ENCODE measurements at regions not wholly inside any gene's neighbourhood (a gene's known extent, or its start where the extent isn't known, plus 50 kb on each side); places are given as distances from the start of the nearest gene placed in this dataset.
"Not testable (repeated sequence)": the region's sequence is repeated elsewhere in the genome, so short reads cannot be mapped to it uniquely, and the experiment has no call there.

DNA sequence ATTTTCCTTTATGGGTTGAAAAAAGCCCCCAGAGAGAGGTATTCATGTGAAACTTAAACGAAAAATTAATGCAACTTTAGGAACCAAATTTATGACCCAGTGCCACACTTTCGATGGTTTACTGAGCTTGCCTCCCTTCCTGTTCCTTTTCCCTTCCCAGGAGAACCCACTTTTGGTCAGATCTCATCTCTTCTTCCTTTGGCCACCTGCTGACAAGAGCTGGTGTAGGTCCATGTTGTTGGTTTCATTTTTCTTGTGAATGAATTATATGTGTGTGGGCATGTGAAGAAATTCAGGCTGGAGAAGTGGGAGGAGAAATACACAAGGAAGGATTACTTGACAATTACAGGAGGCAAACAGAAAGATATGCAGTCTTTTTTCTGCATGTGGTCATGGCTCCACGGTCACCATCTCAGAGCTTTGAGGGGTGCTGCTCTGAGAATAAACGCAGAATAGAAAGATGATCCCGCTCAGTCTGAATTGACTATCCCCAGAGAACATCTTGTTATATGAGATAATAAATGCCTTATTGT is 111.3 kb upstream of the TCF4 start:
- no peak overlapping the region for H3K4me3 Mint-ChIP-seq
- POLR2A ChIA-PET = no interaction called here
- no peaks in the 10 kb centered on the region for H3K4me1 Mint-ChIP-seq
- H3K9me3 Mint-ChIP-seq = peaks cover 0 to 10% (median 0%) of the 10 kb centered on the region in 9 donors
- H3K27ac Mint-ChIP-seq = no peak overlapping the region
- peaks cover 0 to 5% (median 0%) of the 10 kb centered on the region in 3 donors for H3K36me3 Mint-ChIP-seq
- no peaks in the 10 kb centered on the region for H3K27me3 Mint-ChIP-seq
- ATAC-seq (no peak), DNase-seq (no peak)

GRCh38 chr18:55696811-55697210 is 108.8 kb upstream of the TCF4 start:
- ATAC-seq = no peak
- Mint-ChIP-seq H3K4me1 (no peaks in the 10 kb centered on the region), H3K4me3 (no peak overlapping the region), H3K27me3 (peaks cover 0 to 2% (median 0%) of the 10 kb centered on the region in 5 donors), H3K9me3 (peaks cover 0 to 3% (median 0%) of the 10 kb centered on the region in 9 donors), H3K27ac (no peak overlapping the region), H3K36me3 (no peaks in the 10 kb centered on the region)
- POLR2A ChIA-PET = no interaction called here
- no peak for DNase-seq

- POLR2A ChIA-PET = no interaction called here
- no peak for ATAC-seq
- Mint-ChIP-seq H3K36me3 (no peaks in the 10 kb centered on the region), H3K4me3 (no peak overlapping the region), H3K4me1 (no peaks in the 10 kb centered on the region), H3K9me3 (peaks cover 0 to 3% (median 0%) of the 10 kb centered on the region in 9 donors), H3K27ac (no peak overlapping the region), H3K27me3 (peaks cover 0 to 2% (median 0%) of the 10 kb centered on the region in 5 donors)
- no peak for DNase-seq
Observed at GRCh38 chr18:55695091-55695490, 107.1 kb upstream of the TCF4 start.

DNA sequence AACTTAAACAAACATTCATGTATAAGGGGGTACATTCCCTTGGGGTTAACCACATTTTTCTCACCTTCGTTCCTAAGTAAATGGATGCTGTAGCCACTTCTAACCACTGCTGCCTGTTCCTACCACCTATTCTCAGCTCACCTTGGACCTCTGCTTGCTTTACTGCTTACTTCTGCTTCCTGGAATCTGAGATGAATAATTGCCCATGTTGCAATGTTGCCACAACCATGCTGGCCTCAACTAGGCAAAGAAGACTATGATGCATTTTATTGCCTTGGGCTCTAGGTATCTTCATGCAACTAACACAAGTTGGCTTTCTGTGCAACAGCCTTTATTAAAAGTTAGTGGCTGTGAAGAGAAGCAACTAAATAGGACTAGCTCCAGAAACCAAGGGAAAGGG is 106.3 kb upstream of the TCF4 start:
- no peak overlapping the region for H3K27ac Mint-ChIP-seq
- no peaks in the 10 kb centered on the region for H3K36me3 Mint-ChIP-seq
- no peak overlapping the region for H3K4me3 Mint-ChIP-seq
- DNase-seq (no peak), ATAC-seq (no peak)
- peaks cover 0 to 3% (median 0%) of the 10 kb centered on the region in 9 donors for H3K9me3 Mint-ChIP-seq
- POLR2A ChIA-PET = no interaction called here
- H3K27me3 Mint-ChIP-seq = peaks cover 0 to 2% (median 0%) of the 10 kb centered on the region in 5 donors
- no peaks in the 10 kb centered on the region for H3K4me1 Mint-ChIP-seq

DNA sequence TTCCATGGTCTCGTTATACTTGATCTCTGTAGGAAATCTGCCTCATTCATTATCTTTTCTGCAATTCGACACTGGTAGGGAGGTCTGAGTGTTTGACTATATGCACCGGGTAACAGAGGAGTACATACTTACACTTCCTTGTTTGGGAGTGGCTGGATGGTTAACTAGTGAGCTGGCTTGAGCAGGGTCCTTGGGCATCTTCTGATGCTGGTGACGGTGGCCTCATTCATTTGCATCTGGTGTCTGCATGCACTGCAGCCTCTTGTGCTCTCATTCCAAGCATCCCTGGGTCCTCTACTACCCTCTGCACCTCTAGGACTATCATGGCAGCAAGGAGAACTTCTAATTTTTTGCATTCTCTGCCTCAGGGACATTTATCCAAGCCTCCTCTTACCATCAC is 100.0 kb upstream of the TCF4 start:
- Mint-ChIP-seq H3K27me3 (peaks cover 0 to 12% (median 0%) of the 10 kb centered on the region in 5 donors), H3K27ac (no peak overlapping the region), H3K9me3 (peaks cover 0 to 2% (median 0%) of the 10 kb centered on the region in 9 donors), H3K36me3 (no peaks in the 10 kb centered on the region), H3K4me3 (no peak overlapping the region), H3K4me1 (no peaks in the 10 kb centered on the region)
- POLR2A ChIA-PET = no interaction called here
- DNase-seq (no peak), ATAC-seq (no peak)

- H3K4me1 Mint-ChIP-seq = no peaks in the 10 kb centered on the region
- H3K27ac Mint-ChIP-seq = no peak overlapping the region
- DNase-seq (no peak), ATAC-seq (no peak)
- POLR2A ChIA-PET = no interaction called here
- peaks cover 0 to 2% (median 0%) of the 10 kb centered on the region in 9 donors for H3K9me3 Mint-ChIP-seq
- peaks cover 0 to 12% (median 0%) of the 10 kb centered on the region in 5 donors for H3K27me3 Mint-ChIP-seq
- no peaks in the 10 kb centered on the region for H3K36me3 Mint-ChIP-seq
- H3K4me3 Mint-ChIP-seq = no peak overlapping the region
Observed at GRCh38 chr18:55687106-55687505, 99.1 kb upstream of the TCF4 start.

GRCh38 chr18:55685638-55686037 is 97.6 kb upstream of the TCF4 start:
- no peak for ATAC-seq
- no peak overlapping the region for H3K4me3 Mint-ChIP-seq
- no peak overlapping the region for H3K27ac Mint-ChIP-seq
- DNase-seq = no peak
- no peaks in the 10 kb centered on the region for H3K4me1 Mint-ChIP-seq
- H3K36me3 Mint-ChIP-seq = no peaks in the 10 kb centered on the region
- POLR2A ChIA-PET = no interaction called here
- H3K27me3 Mint-ChIP-seq = peaks cover 0 to 23% (median 0%) of the 10 kb centered on the region in 5 donors
- peaks cover 0 to 2% (median 0%) of the 10 kb centered on the region in 9 donors for H3K9me3 Mint-ChIP-seq

DNA sequence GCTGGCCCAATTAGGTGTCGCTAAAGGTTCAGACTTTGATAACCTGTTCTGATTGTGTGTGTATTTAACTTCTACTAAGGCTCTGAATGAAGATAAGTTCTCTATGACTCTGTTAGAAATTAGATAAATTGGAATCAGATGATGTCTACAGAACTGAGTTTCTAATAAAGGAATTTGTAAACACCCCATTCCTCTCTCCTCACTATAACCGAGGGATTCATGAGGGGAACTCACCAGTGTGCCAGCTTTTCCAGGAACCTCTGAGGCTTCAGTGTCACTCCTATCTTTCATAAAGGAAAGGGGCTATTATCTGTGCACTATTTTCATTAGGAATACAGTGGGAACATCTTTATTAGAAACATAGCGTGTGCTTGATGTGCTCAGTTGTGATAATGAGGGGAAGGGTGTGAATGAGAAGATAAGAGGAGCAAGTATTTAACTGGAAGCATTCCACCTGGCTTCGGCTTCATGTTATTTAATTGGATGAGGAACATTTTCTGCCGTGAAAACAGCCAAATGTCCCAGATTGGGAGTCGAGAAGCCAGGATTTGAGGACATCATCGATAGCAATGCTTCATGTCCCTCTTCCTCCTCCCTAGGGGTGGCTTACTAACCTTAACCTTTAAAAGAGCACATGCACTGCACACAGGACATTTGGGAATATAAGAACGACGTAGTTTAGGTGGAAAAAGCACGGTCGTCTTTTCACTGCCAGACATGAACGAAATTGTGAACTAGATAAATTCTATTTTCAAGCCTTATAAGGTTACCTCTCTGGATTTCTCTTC is 84.8 kb upstream of the TCF4 start:
- Mint-ChIP-seq H3K9me3 (peaks cover 6 to 26% (median 11%) of the 10 kb centered on the region in 9 donors), H3K27ac (no peak overlapping the region), H3K36me3 (peaks cover 0 to 11% (median 0%) of the 10 kb centered on the region in 3 donors), H3K4me1 (no peaks in the 10 kb centered on the region), H3K27me3 (peaks cover 0 to 18% (median 3%) of the 10 kb centered on the region in 5 donors), H3K4me3 (no peak overlapping the region)
- POLR2A ChIA-PET = no interaction called here
- ATAC-seq = no peak
- DNase-seq = no peak

- Mint-ChIP-seq H3K4me3 (no peak overlapping the region), H3K36me3 (peaks cover 0 to 5% (median 0%) of the 10 kb centered on the region in 3 donors), H3K27ac (no peak overlapping the region), H3K27me3 (peaks cover 0 to 8% (median 0%) of the 10 kb centered on the region in 5 donors), H3K9me3 (peaks cover 0 to 7% (median 0%) of the 10 kb centered on the region in 9 donors), H3K4me1 (no peaks in the 10 kb centered on the region)
- no peak for DNase-seq
- POLR2A ChIA-PET = no interaction called here
- ATAC-seq = no peak
Observed at GRCh38 chr18:55665506-55665905, 77.5 kb upstream of the TCF4 start.

GRCh38 chr18:55664758-55665400 is 76.9 kb upstream of the TCF4 start:
- ATAC-seq, H3K36me3 Mint-ChIP-seq, H3K4me1 Mint-ChIP-seq, H3K9me3 Mint-ChIP-seq, H3K27ac Mint-ChIP-seq, H3K4me3 Mint-ChIP-seq, DNase-seq, H3K27me3 Mint-ChIP-seq, POLR2A ChIA-PET: not testable (repeated sequence)

DNA sequence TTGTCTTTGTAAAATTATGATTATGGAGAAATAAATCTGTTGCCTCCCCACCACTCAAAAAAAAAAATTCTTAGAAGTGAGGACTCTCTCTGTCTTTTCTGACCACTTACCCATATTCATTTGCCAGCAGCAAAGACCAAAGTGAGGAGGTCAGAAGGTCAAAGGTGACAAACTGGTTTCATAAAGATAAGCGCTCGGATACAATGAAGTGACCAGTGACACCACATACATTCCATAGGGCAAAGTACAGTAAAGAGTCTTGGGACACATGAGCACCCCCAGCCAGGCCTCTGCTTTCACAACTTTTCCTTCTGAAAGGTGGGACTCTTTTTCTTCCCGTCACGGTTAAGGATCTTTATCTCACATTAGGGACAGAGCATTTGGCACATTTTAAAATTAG is 75.9 kb upstream of the TCF4 start:
- DNase-seq (no peak), ATAC-seq (no peak)
- no peak overlapping the region for H3K27ac Mint-ChIP-seq
- H3K27me3 Mint-ChIP-seq = peaks cover 0 to 8% (median 0%) of the 10 kb centered on the region in 5 donors
- peaks cover 0 to 6% (median 0%) of the 10 kb centered on the region in 9 donors for H3K9me3 Mint-ChIP-seq
- POLR2A ChIA-PET = no interaction called here
- H3K36me3 Mint-ChIP-seq = peaks cover 0 to 5% (median 0%) of the 10 kb centered on the region in 3 donors
- H3K4me3 Mint-ChIP-seq = no peak overlapping the region
- H3K4me1 Mint-ChIP-seq = no peaks in the 10 kb centered on the region

- H3K27me3 Mint-ChIP-seq = peaks cover 0 to 8% (median 0%) of the 10 kb centered on the region in 5 donors
- H3K4me3 Mint-ChIP-seq = no peak overlapping the region
- DNase-seq (no peak), ATAC-seq (no peak)
- POLR2A ChIA-PET = no interaction called here
- no peaks in the 10 kb centered on the region for H3K4me1 Mint-ChIP-seq
- peaks cover 0 to 3% (median 0%) of the 10 kb centered on the region in 9 donors for H3K9me3 Mint-ChIP-seq
- H3K36me3 Mint-ChIP-seq = no peaks in the 10 kb centered on the region
- no peak overlapping the region for H3K27ac Mint-ChIP-seq
Observed at GRCh38 chr18:55658598-55658997, 70.6 kb upstream of the TCF4 start.

DNA sequence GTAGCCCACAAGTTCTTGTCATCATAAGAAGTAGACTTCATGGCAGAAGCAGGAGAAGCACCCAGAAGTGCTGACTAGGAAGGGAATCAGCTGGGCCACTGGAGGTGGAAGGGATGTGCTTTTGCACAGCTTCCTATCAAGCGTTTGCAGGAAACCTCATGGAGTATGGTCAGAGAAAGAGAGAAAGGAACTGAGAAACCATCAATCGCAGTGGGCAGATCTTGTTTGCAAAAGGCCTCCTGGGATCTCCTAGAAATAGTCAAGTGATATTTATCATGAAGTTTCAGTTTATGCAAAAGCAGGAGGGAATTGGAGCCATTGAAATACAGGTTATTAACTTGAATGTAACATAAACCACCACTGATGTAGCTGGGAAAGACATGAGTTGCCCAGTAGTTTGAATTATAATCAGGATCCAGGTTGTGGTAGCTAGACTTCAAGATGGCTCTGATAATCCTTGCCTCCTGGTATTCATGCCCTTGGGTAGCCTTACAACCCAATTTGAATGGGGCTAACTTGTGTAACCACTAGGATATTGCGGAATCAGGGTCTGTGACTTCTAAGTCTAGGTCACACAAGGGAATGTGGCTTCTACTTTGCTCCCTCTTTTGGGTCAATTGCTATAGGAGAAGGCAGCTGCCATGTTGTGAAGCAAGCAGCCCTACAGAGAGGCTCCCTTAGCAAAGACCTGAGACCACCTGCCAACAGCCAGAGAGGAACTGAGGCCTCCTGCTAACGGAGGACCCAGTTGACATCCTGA is 69.8 kb upstream of the TCF4 start:
- POLR2A ChIA-PET = no interaction called here
- H3K4me3 Mint-ChIP-seq = no peak overlapping the region
- ATAC-seq = no peak

More for the DNA sequence above, 69.8 kb upstream of the TCF4 start:
- Mint-ChIP-seq H3K4me1 (no peaks in the 10 kb centered on the region), H3K27me3 (peaks cover 0 to 8% (median 0%) of the 10 kb centered on the region in 5 donors), H3K36me3 (no peaks in the 10 kb centered on the region), H3K27ac (no peak overlapping the region), H3K9me3 (peaks cover 0 to 3% (median 0%) of the 10 kb centered on the region in 9 donors)
- no peak for DNase-seq
